GM08714 (cell line): ENCODE measurements at regions not wholly inside any gene's neighbourhood (a gene's known extent, or its start where the extent isn't known, plus 50 kb on each side); places are given as distances from the start of the nearest gene placed in this dataset.

Source experiments
- H3K4me3 ChIP-seq: fragments of 200-500 bp; sonication (Bioruptor generic); 2 replicates; pipeline ENCODE4 v1.5.1; 2014; ENCODE audit warnings: mild to moderate bottlenecking, low read length, inconsistent platforms
- ZNF274 ChIP-seq: IDR thresholded peaks from 2 replicates; pipeline ENCODE4 v1.6.1; 2012; ENCODE audit warnings: mild to moderate bottlenecking, low read depth, low read length

DNA sequence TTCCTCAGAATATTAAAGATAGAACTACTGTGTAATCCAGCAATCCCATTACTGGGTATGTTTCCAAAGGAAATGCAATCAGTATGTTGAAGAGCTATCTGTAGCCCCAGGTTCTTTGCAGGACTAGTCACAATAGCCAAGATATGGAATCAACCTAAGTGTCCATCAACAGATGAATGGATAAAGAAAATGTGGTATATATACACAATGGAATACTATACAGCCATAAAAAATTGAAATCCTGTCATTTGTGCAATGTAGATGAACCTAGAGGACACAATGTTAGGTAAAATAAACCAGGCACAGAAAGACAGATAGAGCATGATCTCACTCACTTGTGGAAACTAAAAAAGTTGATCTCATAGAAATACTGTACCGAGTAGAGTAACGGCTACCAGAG lies 306.0 kb upstream of the MARCKS start:
- no peak for TF ChIP-seq ZNF274
- H3K4me3 ChIP-seq, result no peak overlapping the region

DNA sequence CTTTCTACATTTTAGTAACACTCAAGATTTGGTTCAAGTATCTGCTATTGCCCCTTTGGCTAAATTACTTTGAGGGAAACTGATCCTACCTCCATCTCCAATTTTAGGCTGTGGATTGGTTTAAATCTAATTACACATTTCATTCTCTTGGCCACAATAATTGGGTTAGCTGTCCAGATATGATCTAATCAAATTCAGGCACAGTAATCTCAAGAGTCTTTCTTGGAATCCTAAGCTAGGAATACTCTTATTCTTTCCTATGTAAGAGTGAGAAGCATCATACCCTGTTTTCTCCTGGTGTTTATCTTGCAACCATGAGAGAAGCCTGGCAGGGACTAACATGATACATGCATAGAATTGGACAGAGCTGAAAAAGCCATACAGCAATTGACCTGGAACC lies 300.4 kb upstream of the MARCKS start:
- H3K4me3 ChIP-seq, result no peak overlapping the region
- no peak for TF ChIP-seq ZNF274

DNA sequence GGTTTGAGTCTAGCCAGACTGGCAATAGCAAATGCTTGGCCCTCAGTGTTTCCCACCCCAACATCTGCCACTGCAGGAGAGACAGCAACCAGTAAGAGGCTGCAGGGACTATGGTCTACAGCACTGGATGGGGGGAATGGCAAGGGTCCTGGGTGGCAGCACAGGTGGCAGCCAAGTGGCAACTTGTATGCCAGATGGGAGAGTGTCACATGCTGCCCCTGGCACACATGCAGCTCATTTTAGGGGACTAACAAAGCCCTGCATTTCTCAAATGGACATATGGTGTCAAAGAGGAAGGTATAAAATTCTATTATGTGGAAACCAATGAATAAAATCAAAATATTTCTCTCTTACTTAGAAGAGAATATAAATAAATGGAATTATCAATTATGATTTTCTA lies 298.7 kb upstream of the MARCKS start:
- no peak for TF ChIP-seq ZNF274

DNA sequence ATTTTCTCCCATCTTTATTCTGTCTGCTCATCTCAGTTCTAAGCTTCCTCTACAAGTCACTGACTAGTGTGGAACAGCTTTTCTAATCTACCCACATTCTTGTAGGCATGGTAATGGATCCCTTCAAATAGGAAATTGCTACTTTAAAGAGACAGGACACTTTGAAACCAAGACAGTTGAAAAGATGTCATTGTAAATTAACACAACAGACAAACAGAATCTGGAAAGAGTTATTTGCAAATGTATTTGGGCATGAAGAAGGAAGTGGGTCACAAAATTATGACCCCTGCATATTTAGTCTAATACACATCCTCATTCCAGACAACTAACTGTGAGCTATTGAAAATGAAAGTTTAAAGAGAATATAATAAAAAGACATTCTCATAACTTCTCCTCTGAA lies 298.2 kb upstream of the MARCKS start:
- no peak for TF ChIP-seq ZNF274
- no peak overlapping the region for H3K4me3 ChIP-seq

More for the DNA sequence above, 298.7 kb upstream of the MARCKS start:
- no peak overlapping the region for H3K4me3 ChIP-seq

DNA sequence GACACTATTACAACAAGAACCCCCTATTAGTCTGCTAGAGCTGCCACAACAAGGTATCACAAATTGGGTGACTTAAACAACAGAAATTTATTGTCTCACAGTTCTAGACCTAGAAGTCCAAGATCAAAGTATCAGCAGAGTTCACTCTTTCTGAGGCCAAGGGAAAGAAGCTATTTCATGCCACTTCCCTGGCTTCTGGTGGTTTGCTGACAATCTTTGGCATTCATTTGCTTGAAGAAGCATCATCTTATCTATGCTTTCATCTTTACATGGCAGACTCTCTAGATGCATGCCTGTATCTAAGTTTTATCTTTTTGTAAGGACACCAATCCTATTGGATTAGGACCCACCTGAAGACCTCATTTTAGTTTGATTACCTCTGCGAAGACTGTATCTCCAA lies 296.8 kb upstream of the MARCKS start:
- no peak overlapping the region for H3K4me3 ChIP-seq
- TF ChIP-seq ZNF274, result no peak

DNA sequence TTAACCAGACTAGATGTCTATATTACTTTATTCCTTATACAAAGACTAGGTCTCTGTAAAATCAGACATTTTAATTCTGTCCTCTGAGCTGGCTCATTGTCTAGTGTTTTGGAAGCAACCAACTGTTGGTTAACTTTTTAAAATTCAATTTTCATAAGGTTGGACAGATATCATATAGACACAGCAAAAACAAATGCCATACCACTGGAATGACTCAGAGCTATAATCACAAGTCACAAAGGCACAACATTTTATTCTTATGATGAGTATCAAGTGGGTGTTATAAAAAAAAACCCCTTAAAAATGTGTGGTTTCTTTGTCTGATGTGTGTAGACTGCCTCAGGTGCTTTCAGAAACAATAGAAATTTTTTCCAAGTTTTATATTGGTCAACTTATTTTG lies 296.2 kb upstream of the MARCKS start:
- no peak for TF ChIP-seq ZNF274
- no peak overlapping the region for H3K4me3 ChIP-seq

DNA sequence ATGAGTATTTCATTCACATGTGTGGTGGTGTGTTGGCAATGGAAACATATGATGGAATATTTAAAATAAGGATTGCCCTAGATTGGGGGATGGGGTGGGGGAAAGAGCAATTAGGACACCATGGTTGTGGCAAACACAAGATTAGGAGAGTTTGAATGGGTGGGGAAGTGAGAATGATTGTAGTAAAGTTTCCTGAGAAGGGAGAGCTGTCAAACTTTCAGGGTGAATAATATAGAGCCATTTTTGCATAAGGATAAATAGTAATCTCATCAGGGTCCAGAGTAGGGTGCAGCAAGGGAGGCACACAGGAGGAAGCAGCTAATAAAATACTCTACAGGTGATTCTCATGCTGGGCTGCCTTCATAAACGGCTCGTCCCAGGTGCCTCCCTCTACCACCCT lies 294.9 kb upstream of the MARCKS start:
- H3K4me3 ChIP-seq, result no peak overlapping the region
- TF ChIP-seq ZNF274, result no peak

DNA sequence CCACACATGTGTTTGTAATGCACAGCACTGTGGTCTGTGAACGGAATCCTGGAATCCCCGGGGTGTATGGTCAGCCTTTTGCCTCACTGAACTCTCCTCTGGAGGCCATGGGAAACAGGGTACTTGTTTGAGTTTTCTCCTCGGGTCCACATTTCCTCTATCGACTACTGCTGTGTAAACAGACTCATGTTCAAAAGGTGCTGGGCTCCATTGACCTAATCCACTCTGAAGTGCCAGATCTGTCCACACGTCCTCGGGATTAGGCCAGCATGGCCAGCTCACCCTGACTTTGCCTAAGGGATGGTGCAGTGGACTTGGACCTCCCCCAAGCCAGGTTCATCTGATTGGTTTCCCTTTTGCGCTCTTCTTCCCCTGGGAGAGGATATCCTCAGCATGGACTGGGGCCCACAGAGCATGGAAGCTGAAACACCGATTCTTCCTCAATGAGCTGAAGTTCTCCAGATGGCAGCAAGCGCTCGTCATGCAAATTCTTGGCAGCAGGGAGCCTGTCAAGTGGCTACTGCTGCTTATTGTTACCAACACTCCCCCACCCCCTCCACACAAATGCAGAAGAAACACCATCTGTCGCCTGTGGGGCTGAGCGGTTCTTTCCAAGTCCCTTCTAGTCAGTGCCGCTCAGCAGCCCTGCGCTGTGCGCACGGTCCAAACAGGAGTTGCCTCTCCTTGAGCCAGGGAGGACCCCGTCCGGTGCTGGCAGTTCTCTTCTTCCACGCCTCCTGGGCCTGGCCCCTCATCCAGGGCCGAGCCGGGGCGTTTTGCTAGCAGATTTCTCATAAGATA lies 292.6 kb upstream of the MARCKS start:
- no peak overlapping the region; the same call in 1 of the 2 replicates for H3K4me3 ChIP-seq
- TF ChIP-seq ZNF274, result no peak

DNA sequence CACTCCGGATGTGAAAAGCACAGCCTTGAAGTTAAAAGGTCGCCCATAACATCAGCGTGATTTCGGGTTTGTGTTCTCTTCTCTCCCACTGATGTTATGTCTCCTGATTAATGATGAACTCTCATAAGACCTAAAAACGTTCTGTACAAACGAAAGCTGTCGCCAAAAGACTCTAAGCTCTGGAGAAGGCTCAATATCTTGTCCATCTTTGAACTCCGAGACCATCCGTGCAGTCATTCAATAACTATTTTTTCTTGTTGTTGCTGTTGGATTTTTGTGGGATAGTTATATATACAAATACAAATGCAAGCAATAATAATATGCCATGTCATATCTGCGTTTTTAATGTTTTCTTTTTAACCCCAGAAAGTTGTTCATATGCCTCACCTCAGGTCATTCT lies 291.8 kb upstream of the MARCKS start:
- H3K4me3 ChIP-seq, result no peak overlapping the region
- TF ChIP-seq ZNF274, result no peak

DNA sequence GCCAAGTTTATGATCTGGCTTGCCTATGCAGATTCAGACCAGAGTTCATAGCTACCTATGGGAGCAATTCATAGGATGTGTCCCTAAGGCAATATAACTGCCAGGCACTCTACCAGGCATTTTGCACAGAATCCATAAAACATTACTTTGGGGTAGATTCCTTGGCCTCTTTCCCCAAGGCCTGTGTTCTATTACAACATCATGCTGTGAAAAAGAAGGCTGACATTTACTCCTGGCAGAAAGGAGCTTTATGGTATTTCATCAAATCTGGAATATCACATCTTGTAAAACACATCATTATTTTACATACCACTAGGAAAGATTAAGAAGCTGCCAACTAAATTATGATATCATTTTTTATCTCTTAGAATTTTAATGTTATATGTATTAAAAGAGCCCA lies 287.0 kb upstream of the MARCKS start:
- TF ChIP-seq ZNF274, result no peak
- no peak overlapping the region for H3K4me3 ChIP-seq

DNA sequence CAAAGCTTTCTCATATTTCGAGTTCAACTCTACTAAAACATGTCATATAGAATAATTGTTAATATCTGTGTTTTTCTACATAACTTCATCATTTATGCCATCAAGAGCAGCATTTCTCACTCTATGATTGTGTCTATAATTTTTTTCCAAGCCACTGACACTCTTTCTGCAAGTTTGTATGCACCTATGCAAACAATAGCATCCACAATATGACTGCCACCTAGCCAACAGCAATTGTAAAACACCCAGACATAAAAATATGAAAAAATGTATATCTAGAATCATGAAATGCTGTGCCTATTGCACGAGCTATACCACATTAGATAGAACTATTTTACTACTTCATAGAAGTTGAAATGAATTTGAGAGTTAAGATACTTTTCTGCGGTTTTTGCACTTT lies 286.5 kb upstream of the MARCKS start:
- no peak for TF ChIP-seq ZNF274
- H3K4me3 ChIP-seq, result no peak overlapping the region

DNA sequence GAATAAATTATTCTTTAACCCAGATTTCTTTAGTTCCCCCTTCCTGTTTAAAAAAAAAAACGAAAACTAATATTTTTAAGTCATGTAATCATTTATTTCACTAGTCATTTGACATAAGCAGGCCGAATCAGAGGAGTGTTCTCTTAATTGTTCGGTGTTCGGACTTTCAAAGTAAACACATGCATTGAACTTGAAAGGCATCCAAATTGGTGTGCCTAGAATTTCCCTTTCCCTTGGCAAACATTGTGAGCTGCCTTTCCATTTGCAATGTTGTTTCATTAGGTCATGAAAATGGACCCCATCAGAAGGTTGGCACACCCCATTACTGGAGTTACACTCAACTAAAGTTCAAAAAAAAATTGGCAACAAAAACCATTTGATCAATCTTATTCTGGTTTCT lies 283.0 kb upstream of the MARCKS start:
- no peak for TF ChIP-seq ZNF274

DNA sequence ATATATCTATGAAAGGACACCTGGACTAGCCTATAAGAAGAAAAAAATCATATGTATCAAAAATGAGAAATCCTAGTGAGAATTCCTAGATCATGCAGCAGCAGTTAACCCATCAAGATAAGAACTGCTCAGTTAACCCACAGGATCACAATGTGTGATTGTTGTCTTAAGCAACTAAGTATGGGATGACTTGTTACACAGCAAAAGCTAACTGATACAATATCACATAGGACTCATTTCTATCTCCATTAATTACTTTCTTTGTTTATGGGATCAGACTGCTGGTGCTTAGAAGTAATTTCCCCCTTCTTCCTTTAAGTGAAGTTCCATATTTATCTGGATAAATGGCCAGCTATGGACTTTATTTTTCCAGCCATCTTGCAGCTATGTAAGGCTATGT lies 280.8 kb upstream of the MARCKS start:
- TF ChIP-seq ZNF274, result no peak
- H3K4me3 ChIP-seq, result no peak overlapping the region

More for the DNA sequence above, 283.0 kb upstream of the MARCKS start:
- no peak overlapping the region for H3K4me3 ChIP-seq

DNA sequence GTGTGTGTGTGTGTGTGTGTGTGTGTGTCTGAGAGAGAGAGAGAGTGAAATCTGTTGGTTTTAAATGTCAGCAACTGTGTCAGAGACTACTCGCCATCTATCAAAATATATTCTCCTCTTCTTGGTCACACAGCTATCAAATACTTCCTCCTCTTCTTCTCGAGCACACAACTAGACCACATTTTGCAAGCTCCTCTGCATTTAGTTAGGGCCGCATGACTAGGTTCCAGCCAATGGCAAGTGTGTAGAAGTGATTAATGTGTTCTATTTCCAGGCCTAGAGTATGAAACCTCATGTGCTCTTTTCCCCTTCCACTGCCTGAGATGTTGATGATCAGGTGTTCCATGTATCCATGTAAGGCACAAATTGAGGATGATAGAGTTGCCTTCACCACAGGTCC lies 278.5 kb upstream of the MARCKS start:
- no peak for TF ChIP-seq ZNF274
- no peak overlapping the region for H3K4me3 ChIP-seq

DNA sequence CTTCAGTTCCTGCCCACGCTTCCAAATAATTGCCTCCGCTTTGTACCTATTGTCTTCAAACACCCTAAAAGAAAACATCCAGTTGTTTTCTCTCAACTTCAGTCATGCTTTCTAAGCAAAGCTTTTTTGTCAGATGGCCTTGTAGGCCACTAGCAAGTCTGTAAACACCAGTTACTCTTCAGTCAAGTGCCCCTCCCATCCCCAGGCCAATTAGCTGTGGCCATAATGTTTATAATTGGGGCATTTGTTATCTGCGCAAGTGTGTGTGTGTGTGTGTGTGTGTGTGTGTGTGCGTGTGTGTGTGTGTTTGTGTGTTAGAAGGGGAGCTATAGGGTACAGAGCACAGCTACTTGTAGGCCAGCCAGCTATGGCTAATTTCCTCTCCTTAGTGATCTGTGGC lies 272.4 kb upstream of the MARCKS start:
- no peak for TF ChIP-seq ZNF274
- no peak overlapping the region for H3K4me3 ChIP-seq

DNA sequence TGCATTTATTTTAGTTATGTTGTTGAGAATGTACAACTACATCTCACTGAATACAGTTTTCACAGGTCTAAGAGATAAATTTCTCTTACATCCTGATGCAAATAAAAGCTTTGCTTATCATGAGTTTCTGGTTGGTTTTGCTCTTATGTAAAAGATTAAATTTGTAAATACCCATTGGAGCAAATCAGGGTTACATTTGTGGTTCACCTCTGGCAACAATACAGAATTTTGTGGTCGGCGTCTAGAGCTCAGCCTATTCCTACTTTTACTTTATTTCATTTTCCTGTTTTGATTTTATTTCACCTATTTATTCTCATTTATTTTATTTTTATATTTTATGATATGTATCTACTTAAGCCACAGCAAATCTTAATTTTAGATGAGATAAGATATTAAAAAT lies 271.9 kb upstream of the MARCKS start:
- TF ChIP-seq ZNF274, result no peak
- no peak overlapping the region for H3K4me3 ChIP-seq
